Pancreas (tissue), 10 donors: ENCODE measurements at regions not wholly inside any gene's neighbourhood (a gene's known extent, or its start where the extent isn't known, plus 50 kb on each side); places are given as distances from the start of the nearest gene placed in this dataset.
"Not testable (repeated sequence)": the region's sequence is repeated elsewhere in the genome, so short reads cannot be mapped to it uniquely, and the experiment has no call there.

Experiments
- ATAC-seq, 4 donors: fragments of 200-7000 bp; cut with Tn5 transposase; one replicate each; pipeline versions ENCODE4 v1.8.0 to v1.9.1; 2020; ENCODE audit warnings: mild to moderate bottlenecking in 4 of 4, moderate library complexity in 4 of 4
- DNase-seq, 6 donors: peaks; one replicate each; pipeline ENCODE4 v3.0.0-alpha.2; 2020
- FAIRE-seq: peaks from 2 replicates; lab custom pipeline; 2012; peaks lifted over from hg19 to GRCh38; lab: Jason Lieb, UNC
- H3K27ac ChIP-seq, 4 donors: fragments of 200-600 bp; sonication (generic); 1 replicate in 3 of 4; 2 replicates in 1 of 4; pipeline versions ENCODE4 v1.5.0 to v1.8.0; 2020
- H3K27me3 ChIP-seq, 4 donors: fragments of 200-600 bp; one replicate each; pipeline ENCODE4 v1.8.0; 2021
- H3K36me3 ChIP-seq, 3 donors: fragments of 200-600 bp; sonication (generic) in 1 of 3; one replicate each; pipeline versions ENCODE4 v1.5.0 to v1.8.0; 2020 to 2021
- H3K4me1 ChIP-seq, 3 donors: fragments of 200-600 bp; one replicate each; pipeline ENCODE4 v1.8.0; 2021
- H3K4me3 ChIP-seq, 4 donors: fragments of 200-600 bp; sonication (generic) in 2 of 4; one replicate each; pipeline versions ENCODE4 v1.5.0 to v1.8.0; 2020 to 2021
- H3K9me3 ChIP-seq, 4 donors: fragments of 200-600 bp; one replicate each; pipeline ENCODE4 v1.8.0; 2021
- CTCF ChIP-seq, 4 donors: fragments of 200-600 bp; sonication (generic) in 3 of 4; IDR thresholded peaks; one replicate each; pipeline versions ENCODE4 v1.5.0 to v1.8.0; 2021; ENCODE audit warnings: antibody characterized with exemption in 4 of 4
- WGBS, 2 donors: extraction: QIAGEN DNeasy Blood & Tissue Kit; methylation state at CpG; one replicate each; pipeline ENCODE4 v1.1.7; 2013; 5-methylcytosine and 5-hydroxymethylcytosine counted together
- intact Hi-C, 3 donors: fragments of 100-400 bp; cut with DNase I; formaldehyde crosslinking; loops; one replicate each; pipeline versions ENCODE4 v1.11.1 to v1.14.2; 2022
- donor health status: healthy with polysubstance abuse.
- donor health status: DM: no; HTN: no; CAD: no; lungs with moderate emphysema.
- donor health status: DM: no; HTN: no; CAD: no.
- donor health status: control.
- donor health status: control.
- donor health status: Bipolar disorder and iron deficiency.
- donor health status: DM: yes; HTN: yes; CAD: no.
- donor health status: DM: no; HTN: no; CAD: no.
- donor health status: DM: no; HTN: no; CAD: no.
- donor health status: DM: yes; HTN: yes; CAD: no.

GRCh38 chr17:27083408-27084185 lies 210.3 kb upstream of the WSB1 start:
- no peak overlapping the region for H3K4me3 ChIP-seq
- H3K36me3 ChIP-seq, result no peaks in the 10 kb centered on the region
- H3K27me3 ChIP-seq, result no peaks in the 10 kb centered on the region
- DNase-seq (peak in 1 of 6 donors; percentile 38), FAIRE-seq (no peak), ATAC-seq (no peak)
- H3K9me3 ChIP-seq, result no peaks in the 10 kb centered on the region
- no peak overlapping the region for H3K27ac ChIP-seq
- TF ChIP-seq CTCF (IDR thresholded peaks at IDR 0.05), result no peak
- H3K4me1 ChIP-seq, result no peaks in the 10 kb centered on the region
- WGBS, 2 donors, result 71 to 80% methylated on average over 22 of the region's 22 CpGs
- intact Hi-C loops, result no loop called here

- Histone ChIP-seq H3K36me3 (no peaks in the 10 kb centered on the region), H3K27ac (no peak overlapping the region), H3K27me3 (no peaks in the 10 kb centered on the region), H3K4me1 (no peaks in the 10 kb centered on the region), H3K4me3 (no peak overlapping the region), H3K9me3 (no peaks in the 10 kb centered on the region)
- FAIRE-seq (no peak), ATAC-seq (no peak), DNase-seq (no peak)
- 43 to 58% methylated on average over 2 of the region's 2 CpGs for WGBS, 2 donors
- intact Hi-C loops, result no loop called here
- TF ChIP-seq CTCF (IDR thresholded peaks at IDR 0.05), result no peak
Measured at GRCh38 chr17:27085517-27085916, 208.4 kb upstream of the WSB1 start.

GRCh38 chr17:27086526-27086925 lies 207.4 kb upstream of the WSB1 start:
- no peak for TF ChIP-seq CTCF (IDR thresholded peaks at IDR 0.05)
- H3K4me3 ChIP-seq, result no peak overlapping the region
- no peaks in the 10 kb centered on the region for H3K36me3 ChIP-seq
- no peaks in the 10 kb centered on the region for H3K9me3 ChIP-seq
- ATAC-seq (no peak), FAIRE-seq (no peak), DNase-seq (no peak)
- intact Hi-C loops, result no loop called here
- H3K4me1 ChIP-seq, result no peaks in the 10 kb centered on the region
- H3K27ac ChIP-seq, result no peak overlapping the region
- H3K27me3 ChIP-seq, result no peaks in the 10 kb centered on the region
- 40 to 52% methylated on average over 4 of the region's 4 CpGs for WGBS, 2 donors

- no peak for ATAC-seq
- DNase-seq, result no peak
- Histone ChIP-seq H3K4me1 (no peaks in the 10 kb centered on the region), H3K9me3 (no peaks in the 10 kb centered on the region), H3K27me3 (no peaks in the 10 kb centered on the region), H3K4me3 (no peak overlapping the region), H3K27ac (no peak overlapping the region), H3K36me3 (no peaks in the 10 kb centered on the region)
- WGBS, 2 donors, result 47 to 63% methylated on average over 5 of the region's 5 CpGs
- TF ChIP-seq CTCF (IDR thresholded peaks at IDR 0.05), result no peak
- no peak for FAIRE-seq
- intact Hi-C loops, result no loop called here
Measured at GRCh38 chr17:27087935-27088766, 205.8 kb upstream of the WSB1 start.

- WGBS, 2 donors, result 46 to 52% methylated on average over 8 of the region's 8 CpGs
- ATAC-seq (no peak), FAIRE-seq (no peak), DNase-seq (no peak)
- no peak for TF ChIP-seq CTCF (IDR thresholded peaks at IDR 0.05)
- no peaks in the 10 kb centered on the region for H3K27me3 ChIP-seq
- intact Hi-C loops, result no loop called here
- H3K4me3 ChIP-seq, result no peak overlapping the region
- no peaks in the 10 kb centered on the region for H3K36me3 ChIP-seq
- H3K4me1 ChIP-seq, result no peaks in the 10 kb centered on the region
- no peak overlapping the region for H3K27ac ChIP-seq
- H3K9me3 ChIP-seq, result no peaks in the 10 kb centered on the region
Measured at GRCh38 chr17:27088767-27089078, 205.2 kb upstream of the WSB1 start.

GRCh38 chr17:27089079-27089928 lies 204.6 kb upstream of the WSB1 start:
- intact Hi-C loops, ATAC-seq, H3K4me1 ChIP-seq, H3K4me3 ChIP-seq, FAIRE-seq, H3K9me3 ChIP-seq, H3K27ac ChIP-seq, H3K36me3 ChIP-seq, DNase-seq, H3K27me3 ChIP-seq: not testable (repeated sequence)
- WGBS, 2 donors, result 57 to 63% methylated on average over 29 of the region's 29 CpGs
